GM19240 (cell line): ENCODE measurements at regions not wholly inside any gene's neighbourhood (a gene's known extent, or its start where the extent isn't known, plus 50 kb on each side); places are given as distances from the start of the nearest gene placed in this dataset.

Source experiments
- DNase-seq: peaks from one replicate; pipeline ENCODE4 v3.0.0; 2011; ENCODE audit warnings: low spot score; ENCODE audit not compliant: insufficient read length

DNA sequence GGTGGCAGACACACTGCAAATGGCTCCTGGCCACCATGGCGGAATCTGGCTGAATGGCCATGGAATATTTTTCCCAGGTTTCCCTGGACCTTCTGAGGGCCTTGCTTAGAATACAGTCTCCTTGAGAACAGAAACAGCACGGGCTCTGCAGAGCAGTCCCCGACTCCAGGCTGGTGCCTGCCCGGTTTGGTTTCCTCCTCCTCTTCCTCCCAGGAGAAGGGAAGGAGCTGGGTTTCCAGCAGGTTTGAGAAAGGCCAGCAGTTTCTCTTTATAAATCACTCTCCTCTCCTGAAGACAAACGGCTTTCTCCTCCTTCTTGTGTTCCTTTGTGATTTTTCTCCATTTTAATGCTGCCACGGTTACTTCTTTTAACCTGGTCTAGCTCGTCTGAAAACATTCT lies 106.8 kb upstream of the RFLNA start:
- no peak for DNase-seq

DNA sequence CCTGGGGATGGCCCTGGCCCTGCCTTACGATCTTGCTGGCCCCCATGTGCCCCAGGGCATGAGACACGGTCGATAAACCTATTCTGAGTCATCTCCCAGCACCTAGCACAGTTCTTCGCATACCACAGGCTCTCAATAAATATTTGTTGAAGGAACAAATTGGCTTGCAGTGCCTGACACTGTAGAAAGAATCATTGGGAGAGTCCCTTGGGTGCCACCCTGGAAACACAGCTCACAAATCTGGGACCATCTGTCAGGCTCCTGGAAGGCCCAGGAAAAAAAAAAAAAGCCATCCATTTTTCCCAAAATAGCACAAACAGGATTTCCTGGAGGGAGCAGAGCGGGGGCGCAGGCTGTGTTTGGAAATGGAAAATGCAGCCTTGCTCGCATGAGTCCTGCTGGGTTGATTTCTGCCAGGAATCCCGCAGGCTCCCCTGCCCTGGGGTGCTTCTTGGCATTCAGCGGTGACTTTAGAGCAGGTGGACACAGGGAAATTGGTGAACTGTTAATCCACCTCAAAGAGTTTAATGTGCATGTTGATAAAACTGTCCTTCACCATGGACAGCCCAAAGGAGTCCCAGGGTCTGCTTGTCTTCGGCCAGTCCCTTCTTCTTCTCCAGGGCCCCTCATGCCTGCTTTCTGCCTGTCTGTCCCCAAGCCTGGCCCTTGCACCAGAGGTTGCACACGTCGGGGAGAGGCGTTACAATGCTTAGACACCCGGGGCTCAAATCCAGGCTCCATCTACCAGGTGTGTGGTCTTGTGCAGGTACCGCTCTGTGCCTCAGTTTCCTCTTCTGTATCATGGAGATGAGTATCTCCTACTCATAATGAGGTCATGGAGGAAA lies 106.1 kb upstream of the RFLNA start:
- no peak for DNase-seq

- DNase-seq: no peak
These were observed 104.4 kb upstream of the RFLNA start for GRCh38 chr12:124190312-124191023.

GRCh38 chr12:124191024-124191359 lies 103.9 kb upstream of the RFLNA start:
- no peak for DNase-seq

GRCh38 chr12:124191966-124192365 lies 102.9 kb upstream of the RFLNA start:
- no peak for DNase-seq

- no peak for DNase-seq
These were observed 100.5 kb upstream of the RFLNA start for GRCh38 chr12:124194264-124194892.

DNA sequence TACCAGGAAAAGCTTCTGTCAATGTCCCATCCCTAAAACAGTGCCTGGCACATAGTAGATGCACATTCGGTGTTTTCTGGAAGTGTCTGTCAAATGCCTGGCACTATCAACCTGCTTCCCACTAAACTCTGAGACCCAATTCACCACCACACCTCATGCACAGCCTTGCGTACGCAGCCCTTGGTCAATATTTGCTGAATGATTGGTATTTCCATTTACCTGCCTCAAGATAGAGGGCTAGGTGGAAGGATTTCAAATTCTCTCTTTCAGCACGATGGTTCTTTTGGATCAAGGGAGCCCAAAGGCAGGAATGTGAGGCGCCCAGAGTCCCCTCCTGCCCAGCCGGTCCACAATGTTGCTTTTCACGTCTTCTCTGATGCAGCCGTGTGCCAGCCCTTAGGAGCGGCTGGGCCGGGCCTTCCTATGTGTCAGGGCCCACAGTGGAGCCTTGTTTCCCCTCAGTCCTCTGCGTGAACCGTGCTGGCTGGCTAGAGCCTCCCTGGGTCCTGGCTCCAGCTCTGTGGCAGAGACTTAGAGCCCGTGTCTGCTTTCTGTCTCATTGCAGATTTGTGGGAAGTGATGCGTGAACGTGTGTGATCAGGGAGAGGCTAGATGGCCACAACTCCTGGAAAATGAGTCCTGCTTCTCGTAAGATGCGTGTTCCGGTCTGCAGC lies 99.9 kb upstream of the RFLNA start:
- DNase-seq: no peak

DNA sequence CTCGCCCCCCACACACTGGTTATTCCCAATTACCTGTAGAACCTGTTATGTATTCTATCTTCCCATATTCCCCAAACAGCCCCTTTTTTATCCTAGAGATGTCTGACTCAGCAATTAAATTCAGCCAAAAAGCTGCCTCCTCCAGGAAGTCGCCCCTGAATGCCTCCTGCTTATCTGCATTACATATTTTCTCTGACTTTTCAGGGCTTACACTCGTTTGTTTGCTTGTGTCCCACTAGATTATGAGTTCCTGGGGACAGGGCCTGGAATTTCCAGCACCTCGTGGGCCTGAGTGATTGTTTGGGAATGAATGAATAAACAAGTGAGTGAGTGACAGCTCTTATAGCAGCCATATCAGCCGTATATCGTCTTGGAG lies 99.3 kb upstream of the RFLNA start:
- DNase-seq: no peak

GRCh38 chr12:124196236-124196635 lies 98.7 kb upstream of the RFLNA start:
- DNase-seq: no peak

- DNase-seq: no peak
These were observed 93.6 kb upstream of the RFLNA start for GRCh38 chr12:124201248-124201647.

GRCh38 chr12:124203176-124203575 lies 91.7 kb upstream of the RFLNA start:
- no peak for DNase-seq

- no peak for DNase-seq
These were observed 89.5 kb upstream of the RFLNA start for GRCh38 chr12:124205405-124205804.

GRCh38 chr12:124207049-124207448 lies 87.8 kb upstream of the RFLNA start:
- no peak for DNase-seq

- no peak for DNase-seq
These were observed 87.3 kb upstream of the RFLNA start for GRCh38 chr12:124207617-124208016.

GRCh38 chr12:124208489-124208888 lies 86.4 kb upstream of the RFLNA start:
- no peak for DNase-seq

DNA sequence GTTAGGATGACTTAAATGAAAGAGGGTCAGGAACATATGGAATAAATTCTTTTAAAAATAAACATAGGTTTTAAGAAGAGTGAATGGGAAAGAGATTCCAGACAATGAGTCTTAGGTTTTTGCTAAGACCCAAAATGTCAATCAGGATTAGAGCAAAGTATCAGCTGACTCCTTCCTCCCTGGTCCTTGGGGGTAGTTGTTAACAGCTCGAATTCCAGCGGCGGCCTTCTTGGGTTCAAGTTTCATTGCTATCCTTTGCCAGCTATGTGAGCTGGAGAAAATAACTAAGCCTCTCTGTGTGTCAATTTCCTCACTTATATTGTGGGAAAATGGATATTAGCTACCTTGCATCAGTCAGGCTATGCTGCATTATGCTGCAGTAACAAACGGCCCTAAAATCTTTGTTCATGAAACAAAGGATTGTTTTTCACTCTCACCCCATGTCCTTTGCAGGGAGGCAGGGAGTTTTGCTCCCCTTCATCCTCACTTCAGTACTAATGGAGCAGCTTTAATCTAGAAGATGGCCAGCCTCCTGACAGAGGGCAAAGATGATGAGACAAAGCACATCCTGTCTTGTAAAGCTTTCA lies 83.8 kb upstream of the RFLNA start:
- no peak for DNase-seq

DNA sequence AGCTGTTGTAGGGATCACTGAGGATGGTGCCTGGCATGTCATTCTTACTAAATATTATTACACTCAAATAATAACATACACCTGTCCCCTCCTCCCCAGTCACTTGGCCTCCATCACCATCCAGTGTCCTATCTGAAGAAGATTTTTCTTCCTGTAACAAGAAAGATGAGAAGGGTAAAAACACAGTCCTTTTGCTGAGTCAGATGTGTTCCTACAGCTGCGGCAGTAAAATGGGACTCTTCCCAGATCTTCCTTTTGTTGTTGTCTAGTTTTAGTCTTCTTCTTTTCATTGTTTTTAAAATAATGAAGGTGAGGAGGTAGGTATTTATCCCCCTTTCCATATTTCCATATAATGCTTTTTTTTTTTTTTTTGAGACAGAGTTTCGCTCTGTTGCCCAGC lies 83.1 kb upstream of the RFLNA start:
- DNase-seq: no peak

GRCh38 chr12:124213666-124214347 lies 81.1 kb upstream of the RFLNA start:
- DNase-seq: no peak

DNA sequence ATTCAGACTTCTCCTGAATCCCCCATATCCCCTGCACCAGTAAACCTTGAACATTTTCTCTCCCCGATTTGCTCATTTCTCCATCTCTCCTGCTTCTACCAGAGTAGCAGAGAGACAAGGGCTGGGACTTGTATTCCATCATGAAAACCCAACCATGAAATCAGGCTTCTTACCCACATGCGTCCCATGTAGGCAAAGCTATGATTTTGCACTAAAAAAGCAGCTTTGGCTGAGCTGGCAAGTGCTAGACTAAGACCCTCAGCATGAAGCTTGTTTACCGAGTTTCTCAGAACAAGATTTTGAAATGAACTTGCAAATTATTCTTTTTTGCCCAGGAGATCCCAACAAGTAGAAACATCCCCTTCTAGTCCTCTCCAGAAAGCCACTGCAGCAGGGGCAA lies 80.3 kb upstream of the RFLNA start:
- DNase-seq: no peak

- no peak for DNase-seq
These were observed 77.9 kb upstream of the RFLNA start for GRCh38 chr12:124216966-124217365.
